GM19035 (cell line): ENCODE measurements at regions not wholly inside any gene's neighbourhood (a gene's known extent, or its start where the extent isn't known, plus 50 kb on each side); places are given as distances from the start of the nearest gene placed in this dataset.
"Not testable (repeated sequence)": the region's sequence is repeated elsewhere in the genome, so short reads cannot be mapped to it uniquely, and the experiment has no call there.

Experiments
- ATAC-seq: cut with Tn5 transposase; IDR thresholded peaks from one replicate; pipeline ENCODE4 v1.9.1; 2021; ENCODE audit not compliant: unreplicated experiment

- no peak for ATAC-seq
These were observed 1715.1 kb upstream of the WWC1 start for GRCh38 chr5:166576323-166576722.

DNA sequence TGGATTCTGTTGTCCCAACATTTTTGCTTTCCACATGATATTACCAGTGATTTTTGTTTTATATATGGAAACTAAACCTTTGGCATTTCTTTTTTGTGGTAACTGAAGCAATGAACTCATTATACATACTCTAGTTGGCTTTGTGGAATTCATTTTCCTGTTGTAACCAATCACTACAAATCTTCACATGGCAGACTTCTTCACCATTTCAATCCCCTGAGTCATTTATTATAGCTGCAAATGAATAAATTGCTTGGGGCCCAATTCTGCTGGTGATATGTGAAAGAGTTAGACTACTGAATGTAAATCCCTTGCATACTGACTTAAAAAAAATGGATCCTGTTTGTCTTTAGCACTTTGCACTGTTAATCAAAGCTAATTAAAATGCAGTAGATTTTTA lies 1709.6 kb upstream of the WWC1 start:
- ATAC-seq, result no peak

DNA sequence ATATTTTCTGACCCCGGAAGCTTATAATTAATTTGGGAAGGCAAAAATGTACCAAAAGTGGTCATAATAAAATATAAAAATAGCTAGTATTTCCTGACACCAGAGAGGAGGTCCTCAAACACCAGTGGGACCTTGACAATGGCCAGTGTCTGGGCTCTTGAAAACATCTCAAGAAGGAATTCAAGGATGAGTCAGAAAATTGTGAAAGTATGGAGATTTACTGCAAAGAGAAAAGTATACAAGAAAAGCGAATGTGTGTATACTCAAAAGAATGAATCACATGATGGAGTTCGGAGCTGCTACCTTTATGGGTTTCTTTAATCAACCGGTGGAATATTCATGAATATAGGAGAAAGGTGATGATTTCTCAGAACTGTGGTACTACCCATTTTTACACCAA lies 1709.0 kb upstream of the WWC1 start:
- no peak for ATAC-seq

DNA sequence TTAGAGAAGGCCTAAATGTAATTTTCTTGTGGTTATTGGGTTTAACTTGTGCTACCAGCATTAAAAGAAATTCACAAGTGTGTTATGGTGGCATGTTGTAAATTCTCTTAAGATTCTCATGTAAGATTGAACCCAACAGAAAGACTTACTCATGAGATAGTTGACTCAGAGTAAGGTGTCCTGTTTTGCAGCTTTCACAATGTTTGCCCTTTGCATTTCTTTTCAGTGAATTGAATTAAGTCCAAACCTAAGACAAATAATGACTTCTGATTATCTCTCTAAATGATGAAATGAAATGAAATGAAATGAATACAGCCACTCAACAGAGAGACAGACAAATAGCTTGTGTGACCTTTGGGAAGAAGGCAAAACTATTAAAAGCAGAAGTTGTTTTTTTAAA lies 1696.9 kb upstream of the WWC1 start:
- ATAC-seq, result no peak

GRCh38 chr5:166595274-166595951 lies 1696.0 kb upstream of the WWC1 start:
- no peak for ATAC-seq

DNA sequence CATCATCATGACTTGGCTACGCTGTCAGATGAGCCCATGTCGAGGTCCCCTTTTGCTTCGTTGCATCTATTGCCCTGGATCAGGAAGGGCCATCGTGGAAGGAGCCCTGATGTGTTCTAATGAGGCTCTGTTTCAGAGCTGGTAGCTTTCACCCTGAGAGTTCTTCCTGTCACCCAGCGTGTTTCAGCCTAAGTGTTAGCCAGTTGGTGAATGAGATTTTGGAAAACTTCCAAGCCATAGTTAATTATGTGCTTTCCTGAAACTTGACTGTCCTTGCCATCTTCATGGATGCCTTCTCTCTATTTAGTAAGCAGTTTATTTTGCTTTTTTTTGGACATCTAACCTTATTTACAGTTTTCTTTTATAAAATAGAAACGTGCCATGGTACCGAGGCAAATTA lies 1695.4 kb upstream of the WWC1 start:
- ATAC-seq, result no peak

DNA sequence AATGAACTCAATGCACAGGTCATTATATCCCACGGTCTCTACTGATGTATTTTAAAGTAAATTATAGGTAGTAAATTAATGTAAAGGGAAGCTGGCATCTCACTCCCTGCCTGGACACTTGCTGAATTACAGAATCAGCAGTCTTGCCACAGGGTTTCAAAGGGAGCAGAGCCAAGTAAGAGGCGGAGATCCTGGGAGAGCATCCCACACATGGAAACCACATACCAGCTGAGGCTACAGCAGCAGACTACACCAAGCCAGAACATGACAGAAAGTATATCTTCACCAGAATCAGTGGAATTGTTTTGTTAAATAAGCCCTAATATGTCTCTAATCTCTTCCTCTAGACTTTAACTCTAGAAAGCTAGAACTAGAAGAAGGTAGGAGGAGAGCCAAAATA lies 1689.2 kb upstream of the WWC1 start:
- ATAC-seq, result no peak

DNA sequence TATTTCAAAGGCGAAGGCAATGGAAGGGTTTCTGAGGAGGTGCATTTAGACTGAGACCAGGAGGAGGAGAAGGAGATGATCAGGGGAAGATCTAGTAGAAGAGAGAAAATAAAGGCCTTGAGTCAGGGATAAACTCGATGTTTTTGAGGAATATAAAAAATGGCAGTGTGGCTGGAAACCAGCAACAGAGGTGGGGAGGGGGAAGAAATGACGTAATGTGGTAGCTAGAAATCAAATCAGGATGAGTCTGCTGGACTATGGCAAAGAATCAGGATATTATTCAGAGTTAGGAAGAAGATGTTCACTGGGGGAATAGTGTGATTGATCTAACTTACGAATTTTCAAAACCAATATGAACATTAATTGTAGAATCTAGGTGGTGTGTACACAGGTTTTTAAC lies 1673.9 kb upstream of the WWC1 start:
- ATAC-seq, result no peak

DNA sequence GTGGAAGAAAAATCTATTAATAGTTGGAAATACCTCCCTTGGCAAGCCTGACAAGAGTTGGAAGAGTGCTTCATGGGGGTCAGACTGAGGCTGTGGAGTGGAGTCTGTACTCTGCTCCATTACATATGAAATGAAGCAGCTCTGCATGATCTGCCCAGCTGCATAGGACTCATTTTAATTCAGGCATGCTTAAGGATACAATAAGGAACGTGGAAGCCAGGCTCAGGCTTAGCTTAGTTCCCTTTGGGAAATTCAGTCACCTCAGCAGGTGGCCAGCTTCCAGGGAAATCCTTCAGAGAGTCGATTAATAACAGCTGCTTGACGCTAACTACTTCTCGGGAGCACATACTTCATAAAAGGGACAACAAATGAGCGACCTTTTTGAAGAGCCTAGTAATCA lies 1672.9 kb upstream of the WWC1 start:
- ATAC-seq, result no peak

GRCh38 chr5:166624573-166624972 lies 1666.9 kb upstream of the WWC1 start:
- no peak for ATAC-seq

- ATAC-seq, result no peak
These were observed 1666.1 kb upstream of the WWC1 start for GRCh38 chr5:166625210-166625865.

DNA sequence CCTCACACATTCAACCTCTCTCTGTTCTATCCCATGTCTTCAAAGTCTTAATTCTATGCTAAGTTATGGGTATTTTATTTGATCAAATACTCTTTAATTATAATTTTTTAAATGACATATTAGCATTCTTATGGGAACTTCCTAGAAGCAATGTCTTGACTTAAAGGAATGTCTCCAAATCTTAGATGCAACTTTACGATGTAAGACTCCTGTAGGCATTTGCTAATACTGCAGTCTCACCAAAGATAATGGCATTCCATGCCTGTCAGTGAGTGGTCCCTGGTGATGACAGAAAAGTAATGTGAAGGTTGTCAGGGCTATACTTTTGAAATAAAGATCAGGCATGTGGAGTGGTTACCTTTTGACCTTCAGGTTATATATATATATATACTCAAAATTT lies 1654.2 kb upstream of the WWC1 start:
- no peak for ATAC-seq

DNA sequence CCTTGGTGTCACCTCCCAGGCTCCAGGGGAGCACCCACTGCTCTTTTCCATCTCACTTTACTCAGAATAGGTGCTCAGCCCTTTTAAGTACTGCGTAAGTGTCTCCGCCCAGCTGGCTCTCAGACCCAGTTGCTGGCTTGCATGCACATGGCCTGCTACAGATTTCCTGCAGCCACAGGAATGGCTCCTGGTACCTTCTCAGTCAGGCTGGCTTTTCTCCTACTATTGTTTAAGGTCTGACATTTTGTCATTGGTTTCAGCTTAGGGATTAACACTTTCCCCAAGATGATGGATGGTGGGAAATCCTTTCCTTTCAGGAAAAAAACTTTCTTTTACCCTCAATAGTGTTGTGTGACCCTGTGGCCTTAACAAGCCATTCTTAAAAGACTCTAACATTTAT lies 1652.3 kb upstream of the WWC1 start:
- no peak for ATAC-seq

- ATAC-seq, result not testable (repeated sequence)
These were observed 1651.3 kb upstream of the WWC1 start for GRCh38 chr5:166640136-166640535.

- ATAC-seq, result no peak
These were observed 1642.7 kb upstream of the WWC1 start for GRCh38 chr5:166648736-166649135.

DNA sequence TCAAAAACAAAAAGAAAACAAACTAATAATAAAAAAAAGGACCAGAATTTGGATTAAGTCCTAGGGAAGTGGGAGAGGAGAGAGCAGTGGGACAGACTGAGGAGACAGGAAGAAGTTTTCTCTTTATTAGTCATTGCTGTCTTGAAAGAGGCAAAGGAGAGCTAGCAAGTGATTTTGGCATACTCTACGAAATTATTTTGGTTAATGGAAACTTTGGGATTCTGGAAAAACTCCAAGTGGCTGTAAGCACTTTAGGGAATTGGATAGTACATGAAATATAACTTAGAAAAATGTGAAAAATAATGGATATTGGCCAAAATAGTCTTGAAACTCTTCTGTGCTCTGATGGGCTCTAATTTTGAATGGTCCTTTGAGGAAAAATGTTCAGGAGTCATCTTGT lies 1641.8 kb upstream of the WWC1 start:
- ATAC-seq, result no peak

- ATAC-seq, result no peak
These were observed 1640.2 kb upstream of the WWC1 start for GRCh38 chr5:166651234-166651633.

GRCh38 chr5:166671811-166672210 lies 1619.6 kb upstream of the WWC1 start:
- ATAC-seq, result no peak

- no peak for ATAC-seq
These were observed 1619.0 kb upstream of the WWC1 start for GRCh38 chr5:166672431-166672830.

DNA sequence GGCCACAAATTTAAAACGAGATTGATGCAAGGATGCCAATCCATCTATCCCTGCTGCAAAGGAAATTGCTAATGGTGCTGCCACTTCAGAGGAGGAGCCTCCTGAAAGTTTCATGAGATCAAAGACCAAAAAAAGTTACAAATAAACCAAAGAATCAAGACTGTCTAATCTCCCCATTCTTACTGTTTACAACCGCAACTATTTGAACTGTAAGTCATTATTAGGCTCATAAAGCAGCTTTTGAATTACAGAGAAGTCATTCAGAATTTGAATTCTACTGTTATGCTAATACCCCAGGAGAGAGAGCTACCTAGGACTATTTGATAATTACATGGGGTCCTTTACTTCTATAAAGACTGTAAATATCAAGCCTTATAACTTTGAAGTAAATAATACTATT lies 1613.6 kb upstream of the WWC1 start:
- ATAC-seq, result no peak

DNA sequence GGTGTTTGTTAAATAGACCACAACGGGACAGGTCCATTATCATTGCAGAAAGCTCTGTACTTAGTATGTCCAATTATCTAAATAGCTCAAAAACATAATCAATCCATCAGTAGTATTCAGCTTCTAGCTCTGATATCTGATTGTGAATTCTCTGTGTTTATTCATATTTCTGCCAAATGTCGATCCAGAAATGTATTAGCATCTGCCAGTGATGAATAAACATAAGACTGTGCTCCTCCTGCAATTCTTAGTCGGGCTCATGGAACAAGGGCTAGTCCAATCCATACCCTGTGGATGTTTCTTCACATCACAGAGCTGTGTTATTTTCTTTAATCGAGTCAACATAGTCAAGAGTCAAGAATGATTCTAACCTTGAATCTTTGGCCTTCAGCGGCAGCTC lies 1612.1 kb upstream of the WWC1 start:
- no peak for ATAC-seq

- no peak for ATAC-seq
These were observed 1596.1 kb upstream of the WWC1 start for GRCh38 chr5:166695326-166695725.

DNA sequence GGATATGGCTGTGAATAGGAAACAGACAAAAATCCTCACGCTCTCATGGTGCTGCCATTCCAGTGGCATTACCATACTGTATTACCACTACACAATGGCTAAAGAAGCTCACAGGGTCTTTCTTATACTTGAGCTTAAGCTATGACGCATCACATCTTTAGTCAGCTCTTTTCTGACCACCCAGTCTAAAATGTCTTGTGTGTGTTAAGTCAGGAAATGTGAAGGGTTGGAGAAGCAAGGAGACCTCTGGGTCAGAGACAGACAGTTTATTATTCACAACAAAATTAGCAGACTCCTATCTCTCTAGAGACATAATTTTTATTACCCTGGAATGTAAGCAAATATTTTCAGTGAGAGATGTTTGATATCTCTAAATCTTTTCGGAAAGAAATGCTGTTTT lies 1583.2 kb upstream of the WWC1 start:
- ATAC-seq, result no peak
